ENCODE measurements at regions not wholly inside any gene's neighbourhood (a gene's known extent, or its start where the extent isn't known, plus 50 kb on each side); places are given as distances from the start of the nearest gene placed in this dataset.
"Not testable (repeated sequence)": the region's sequence is repeated elsewhere in the genome, so short reads cannot be mapped to it uniquely, and the experiment has no call there.

GRCh38 chr6:96743496-96743895 lies 93.8 kb downstream of the GPR63 start:
- H3K4me1 Mint-ChIP-seq (ENCODE audit: low read depth): no peaks in the 10 kb centered on the region
- no peak for ATAC-seq
- no peak overlapping the region for H3K4me3 Mint-ChIP-seq
- H3K27me3 Mint-ChIP-seq (ENCODE audit: low read depth): peaks cover 7% of the 10 kb centered on the region
- DNase-seq: no peak
- no peaks in the 10 kb centered on the region for H3K9me3 Mint-ChIP-seq
- H3K36me3 Mint-ChIP-seq (ENCODE audit: insufficient read depth): no peaks in the 10 kb centered on the region

GRCh38 chr6:96742702-96743101 lies 94.6 kb downstream of the GPR63 start:
- H3K9me3 Mint-ChIP-seq: no peaks in the 10 kb centered on the region
- H3K4me1 Mint-ChIP-seq (ENCODE audit: low read depth): no peaks in the 10 kb centered on the region
- H3K4me3 Mint-ChIP-seq: no peak overlapping the region
- no peak for ATAC-seq
- no peaks in the 10 kb centered on the region for H3K36me3 Mint-ChIP-seq (ENCODE audit: insufficient read depth)
- H3K27me3 Mint-ChIP-seq (ENCODE audit: low read depth): peaks cover 7% of the 10 kb centered on the region
- DNase-seq: no peak

GRCh38 chr6:96735332-96735731 lies 101.9 kb downstream of the GPR63 start:
- Mint-ChIP-seq H3K4me3 (no peak overlapping the region), H3K4me1 (ENCODE audit: low read depth) (no peaks in the 10 kb centered on the region), H3K9me3 (no peaks in the 10 kb centered on the region), H3K36me3 (ENCODE audit: insufficient read depth) (no peaks in the 10 kb centered on the region), H3K27me3 (ENCODE audit: low read depth) (peaks cover 2% of the 10 kb centered on the region)
- no peak for ATAC-seq
- no peak for DNase-seq

- Mint-ChIP-seq H3K4me3 (no peak overlapping the region), H3K36me3 (ENCODE audit: insufficient read depth) (no peaks in the 10 kb centered on the region), H3K4me1 (ENCODE audit: low read depth) (no peaks in the 10 kb centered on the region), H3K27me3 (ENCODE audit: low read depth) (peaks cover 3% of the 10 kb centered on the region), H3K9me3 (no peaks in the 10 kb centered on the region)
- DNase-seq (no peak), ATAC-seq (no peak)
Observed at GRCh38 chr6:96727144-96727543, 110.1 kb downstream of the GPR63 start.

GRCh38 chr6:96725296-96725695 lies 112.0 kb downstream of the GPR63 start:
- peaks cover 6% of the 10 kb centered on the region for H3K27me3 Mint-ChIP-seq (ENCODE audit: low read depth)
- H3K4me3 Mint-ChIP-seq: no peak overlapping the region
- no peaks in the 10 kb centered on the region for H3K9me3 Mint-ChIP-seq
- DNase-seq: no peak
- H3K36me3 Mint-ChIP-seq (ENCODE audit: insufficient read depth): no peaks in the 10 kb centered on the region
- ATAC-seq: no peak
- no peaks in the 10 kb centered on the region for H3K4me1 Mint-ChIP-seq (ENCODE audit: low read depth)

- H3K9me3 Mint-ChIP-seq: no peaks in the 10 kb centered on the region
- H3K27me3 Mint-ChIP-seq (ENCODE audit: low read depth): peaks cover 6% of the 10 kb centered on the region
- H3K4me1 Mint-ChIP-seq (ENCODE audit: low read depth): no peaks in the 10 kb centered on the region
- DNase-seq (no peak), ATAC-seq (no peak)
- no peak overlapping the region for H3K4me3 Mint-ChIP-seq
- no peaks in the 10 kb centered on the region for H3K36me3 Mint-ChIP-seq (ENCODE audit: insufficient read depth)
Observed at GRCh38 chr6:96724641-96725040, 112.6 kb downstream of the GPR63 start.

- Mint-ChIP-seq H3K9me3 (no peaks in the 10 kb centered on the region), H3K4me1 (ENCODE audit: low read depth) (no peaks in the 10 kb centered on the region), H3K27me3 (ENCODE audit: low read depth) (peaks cover 6% of the 10 kb centered on the region), H3K36me3 (ENCODE audit: insufficient read depth) (no peaks in the 10 kb centered on the region), H3K4me3 (no peak overlapping the region)
- DNase-seq (no peak), ATAC-seq (no peak)
Observed at GRCh38 chr6:96723362-96723761, 113.9 kb downstream of the GPR63 start.

- Mint-ChIP-seq H3K27me3 (ENCODE audit: low read depth) (peaks cover 6% of the 10 kb centered on the region), H3K4me1 (ENCODE audit: low read depth) (no peaks in the 10 kb centered on the region), H3K4me3 (no peak overlapping the region), H3K36me3 (ENCODE audit: insufficient read depth) (no peaks in the 10 kb centered on the region), H3K9me3 (no peaks in the 10 kb centered on the region)
- ATAC-seq (no peak), DNase-seq (no peak)
Observed at GRCh38 chr6:96721227-96721626, 116.0 kb downstream of the GPR63 start.

GRCh38 chr6:96716221-96716620 lies 121.1 kb downstream of the GPR63 start:
- DNase-seq: no peak
- Mint-ChIP-seq H3K9me3 (no peaks in the 10 kb centered on the region), H3K4me1 (ENCODE audit: low read depth) (no peaks in the 10 kb centered on the region), H3K36me3 (ENCODE audit: insufficient read depth) (no peaks in the 10 kb centered on the region), H3K4me3 (no peak overlapping the region), H3K27me3 (ENCODE audit: low read depth) (peaks cover 2% of the 10 kb centered on the region)
- ATAC-seq: no peak

GRCh38 chr6:96715608-96716007 lies 121.7 kb downstream of the GPR63 start:
- no peaks in the 10 kb centered on the region for H3K36me3 Mint-ChIP-seq (ENCODE audit: insufficient read depth)
- no peaks in the 10 kb centered on the region for H3K9me3 Mint-ChIP-seq
- no peak overlapping the region for H3K4me3 Mint-ChIP-seq
- H3K4me1 Mint-ChIP-seq (ENCODE audit: low read depth): no peaks in the 10 kb centered on the region
- no peaks in the 10 kb centered on the region for H3K27me3 Mint-ChIP-seq (ENCODE audit: low read depth)
- ATAC-seq (no peak), DNase-seq (no peak)

- Mint-ChIP-seq H3K27me3 (ENCODE audit: low read depth) (peaks cover 1% of the 10 kb centered on the region), H3K9me3 (no peaks in the 10 kb centered on the region), H3K36me3 (ENCODE audit: insufficient read depth) (no peaks in the 10 kb centered on the region), H3K4me3 (no peak overlapping the region), H3K4me1 (ENCODE audit: low read depth) (no peaks in the 10 kb centered on the region)
- DNase-seq (no peak), ATAC-seq (peak in 1 of 2 donors; percentile 66)
Observed at GRCh38 chr6:96704713-96705112, 132.6 kb downstream of the GPR63 start.

GRCh38 chr6:96702626-96703025 lies 134.7 kb downstream of the GPR63 start:
- ATAC-seq (no peak), DNase-seq (no peak)
- H3K27me3 Mint-ChIP-seq (ENCODE audit: low read depth): peaks cover 1% of the 10 kb centered on the region
- H3K9me3 Mint-ChIP-seq: no peaks in the 10 kb centered on the region
- no peaks in the 10 kb centered on the region for H3K4me1 Mint-ChIP-seq (ENCODE audit: low read depth)
- H3K4me3 Mint-ChIP-seq: no peak overlapping the region
- H3K36me3 Mint-ChIP-seq (ENCODE audit: insufficient read depth): no peaks in the 10 kb centered on the region

- no peak for ATAC-seq
- H3K36me3 Mint-ChIP-seq (ENCODE audit: insufficient read depth): no peaks in the 10 kb centered on the region
- no peaks in the 10 kb centered on the region for H3K9me3 Mint-ChIP-seq
Observed at GRCh38 chr6:96700915-96701314, 136.4 kb downstream of the GPR63 start.

GRCh38 chr6:96694429-96694828 lies 131.5 kb downstream of the FHL5 start:
- H3K4me1 Mint-ChIP-seq (ENCODE audit: low read depth); H3K9me3 Mint-ChIP-seq: not testable (repeated sequence)

More at GRCh38 chr6:96700915-96701314, 136.4 kb downstream of the GPR63 start:
- peaks cover 1% of the 10 kb centered on the region for H3K27me3 Mint-ChIP-seq (ENCODE audit: low read depth)
- no peak overlapping the region for H3K4me3 Mint-ChIP-seq
- H3K4me1 Mint-ChIP-seq (ENCODE audit: low read depth): no peaks in the 10 kb centered on the region
- no peak for DNase-seq

GRCh38 chr6:96687121-96687520 lies 124.2 kb downstream of the FHL5 start:
- no peak for DNase-seq
- H3K36me3 Mint-ChIP-seq (ENCODE audit: insufficient read depth): no peaks in the 10 kb centered on the region
- H3K4me3 Mint-ChIP-seq: no peak overlapping the region
- H3K9me3 Mint-ChIP-seq: no peaks in the 10 kb centered on the region
- no peak for ATAC-seq
- peaks cover 5% of the 10 kb centered on the region for H3K27me3 Mint-ChIP-seq (ENCODE audit: low read depth)
- no peaks in the 10 kb centered on the region for H3K4me1 Mint-ChIP-seq (ENCODE audit: low read depth)

More at GRCh38 chr6:96694429-96694828, 131.5 kb downstream of the FHL5 start:
- peaks cover 11% of the 10 kb centered on the region for H3K27me3 Mint-ChIP-seq (ENCODE audit: low read depth)
- DNase-seq; H3K36me3 Mint-ChIP-seq (ENCODE audit: insufficient read depth); ATAC-seq; H3K4me3 Mint-ChIP-seq: not testable (repeated sequence)

GRCh38 chr6:96685702-96686101 lies 122.8 kb downstream of the FHL5 start:
- Mint-ChIP-seq H3K36me3 (ENCODE audit: insufficient read depth) (no peaks in the 10 kb centered on the region), H3K4me3 (no peak overlapping the region), H3K4me1 (ENCODE audit: low read depth) (no peaks in the 10 kb centered on the region), H3K9me3 (no peaks in the 10 kb centered on the region), H3K27me3 (ENCODE audit: low read depth) (peaks cover 5% of the 10 kb centered on the region)
- ATAC-seq: no peak
- no peak for DNase-seq
